ENCODE measurements at regions not wholly inside any gene's neighbourhood (a gene's known extent, or its start where the extent isn't known, plus 50 kb on each side); places are given as distances from the start of the nearest gene placed in this dataset.

GRCh38 chr19:32035626-32036025, 309.8 kb upstream of the ZNF507 start:
- Histone ChIP-seq H4K20me1 (ENCODE audit: insufficient read depth, low read length) (no peaks in the 10 kb centered on the region), H3K4me1 (ENCODE audit: low read length) (no peaks in the 10 kb centered on the region), H3K9ac (ENCODE audit: low read length) (no peak overlapping the region), H2AFZ (ENCODE audit: low read length) (no peak overlapping the region), H3K27ac (ENCODE audit: low read length) (no peak overlapping the region), H3K4me3 (ENCODE audit: low read length) (no peak overlapping the region), H3K9me2 (replicated peaks; ENCODE audit: insufficient read depth, low read length) (no peaks in the 10 kb centered on the region), H3F3A (ENCODE audit: insufficient read depth, low read length) (no peaks in the 10 kb centered on the region), H3K79me2 (ENCODE audit: low read length) (no peaks in the 10 kb centered on the region), H3K4me2 (ENCODE audit: low read depth, low read length) (no peak overlapping the region), H3K9me3 (replicated peaks; ENCODE audit: insufficient read depth, low read length) (no peaks in the 10 kb centered on the region), H3K27me3 (replicated peaks; ENCODE audit: insufficient read depth, low read length) (peaks cover 83% of the 10 kb centered on the region), H3K36me3 (replicated peaks; ENCODE audit: insufficient read depth, low read length) (no peaks in the 10 kb centered on the region)
- TF ChIP-seq EZH2phosphoT487 (IDR thresholded peaks at IDR 0.05; ENCODE audit: low read length) = no peak
- TF ChIP-seq EZH2 (optimal IDR thresholded peaks at IDR 0.05; ENCODE audit: low read depth, low read length) = no peak
- no peak for TF ChIP-seq CTCF (IDR thresholded peaks at IDR 0.05; ENCODE audit: low read length)
- no peak for DNase-seq

DNA sequence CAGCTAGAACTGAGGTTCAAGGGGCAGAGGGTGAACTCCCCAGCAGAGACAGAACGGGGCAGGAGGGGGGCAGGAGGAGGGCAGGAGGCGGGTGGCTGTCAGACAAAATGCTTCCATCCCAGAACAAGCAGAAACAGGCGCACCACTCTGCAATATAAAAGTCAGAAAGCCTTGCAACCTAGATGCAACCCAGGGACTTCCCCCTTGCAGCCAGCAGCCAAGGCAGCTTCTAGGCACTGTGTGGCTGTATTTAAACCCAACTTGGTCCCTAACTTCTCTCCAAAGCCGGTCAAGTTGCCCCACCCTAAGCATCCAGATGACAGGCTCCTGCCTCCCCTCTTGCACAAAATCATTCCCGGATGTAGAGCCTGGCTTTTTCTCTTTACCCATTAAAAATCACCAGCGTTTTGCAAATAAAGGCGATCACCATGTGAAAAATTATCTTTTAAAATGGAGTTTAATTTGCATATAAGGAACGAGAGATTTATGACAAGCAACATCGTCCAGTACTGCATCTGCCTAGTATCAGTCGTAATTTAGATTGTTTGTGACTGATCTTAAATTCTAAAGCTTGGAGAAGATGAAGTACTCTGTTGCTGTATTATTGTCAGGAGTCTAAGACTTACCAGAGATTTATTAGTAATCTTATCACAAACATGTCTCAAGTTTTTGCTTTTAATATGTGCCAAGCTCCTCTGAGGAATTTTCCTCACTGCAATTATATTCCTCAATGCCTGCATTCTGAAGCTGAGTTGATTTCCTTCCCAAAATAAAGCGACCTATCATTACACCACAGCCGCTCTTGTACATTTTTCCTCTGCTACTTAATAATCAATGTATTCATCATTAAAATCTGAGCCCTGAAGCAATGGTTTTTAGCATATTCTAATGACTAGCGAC, 307.1 kb upstream of the ZNF507 start:
- Histone ChIP-seq H3K36me3 (replicated peaks; ENCODE audit: insufficient read depth, low read length) (no peaks in the 10 kb centered on the region), H3K9me2 (replicated peaks; ENCODE audit: insufficient read depth, low read length) (no peaks in the 10 kb centered on the region), H3K9me3 (replicated peaks; ENCODE audit: insufficient read depth, low read length) (no peaks in the 10 kb centered on the region), H4K20me1 (ENCODE audit: insufficient read depth, low read length) (no peaks in the 10 kb centered on the region), H3K4me2 (ENCODE audit: low read depth, low read length) (no peak overlapping the region), H3K79me2 (ENCODE audit: low read length) (no peaks in the 10 kb centered on the region), H3F3A (ENCODE audit: insufficient read depth, low read length) (no peaks in the 10 kb centered on the region), H3K4me3 (ENCODE audit: low read length) (no peak overlapping the region), H3K9ac (ENCODE audit: low read length) (no peak overlapping the region), H3K4me1 (ENCODE audit: low read length) (no peaks in the 10 kb centered on the region), H3K27me3 (replicated peaks; ENCODE audit: insufficient read depth, low read length) (peaks cover 100% of the 10 kb centered on the region), H2AFZ (ENCODE audit: low read length) (no peak overlapping the region), H3K27ac (ENCODE audit: low read length) (no peak overlapping the region)
- TF ChIP-seq CTCF (IDR thresholded peaks at IDR 0.05; ENCODE audit: low read length) (no peak), EZH2phosphoT487 (IDR thresholded peaks at IDR 0.05; ENCODE audit: low read length) (no peak), EZH2 (optimal IDR thresholded peaks at IDR 0.05; ENCODE audit: low read depth, low read length) (no peak)
- DNase-seq = no peak

DNA sequence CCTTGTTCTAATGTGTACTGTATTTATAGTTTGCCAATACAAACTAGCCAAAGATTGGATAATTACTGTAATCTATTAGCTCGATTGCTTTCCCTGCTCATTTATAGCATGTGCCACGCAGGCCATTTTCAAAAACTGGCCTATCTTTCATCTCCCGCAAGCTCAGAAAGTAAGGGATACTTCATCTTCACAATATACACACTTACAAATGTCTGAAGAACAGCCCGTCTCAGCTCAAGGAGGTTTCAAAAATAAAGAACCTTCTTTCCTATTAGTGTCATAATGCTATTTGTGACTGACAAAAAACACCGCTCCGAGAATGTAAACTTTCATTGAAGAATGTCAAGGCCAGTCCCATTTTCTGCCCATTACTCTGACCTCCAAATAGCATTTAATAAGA, 306.4 kb upstream of the ZNF507 start:
- no peak overlapping the region for H3K4me3 ChIP-seq (ENCODE audit: low read length)
- H3K9me2 ChIP-seq (replicated peaks; ENCODE audit: insufficient read depth, low read length) = no peaks in the 10 kb centered on the region
- no peaks in the 10 kb centered on the region for H3K4me1 ChIP-seq (ENCODE audit: low read length)
- peaks cover 100% of the 10 kb centered on the region for H3K27me3 ChIP-seq (replicated peaks; ENCODE audit: insufficient read depth, low read length)
- no peak for TF ChIP-seq EZH2 (optimal IDR thresholded peaks at IDR 0.05; ENCODE audit: low read depth, low read length)
- TF ChIP-seq EZH2phosphoT487 (IDR thresholded peaks at IDR 0.05; ENCODE audit: low read length) = no peak
- no peak for TF ChIP-seq CTCF (IDR thresholded peaks at IDR 0.05; ENCODE audit: low read length)
- no peak overlapping the region for H3K4me2 ChIP-seq (ENCODE audit: low read depth, low read length)
- H3K9ac ChIP-seq (ENCODE audit: low read length) = no peak overlapping the region
- H3K27ac ChIP-seq (ENCODE audit: low read length) = no peak overlapping the region
- H2AFZ ChIP-seq (ENCODE audit: low read length) = no peak overlapping the region
- H3F3A ChIP-seq (ENCODE audit: insufficient read depth, low read length) = no peaks in the 10 kb centered on the region
- H3K36me3 ChIP-seq (replicated peaks; ENCODE audit: insufficient read depth, low read length) = no peaks in the 10 kb centered on the region
- no peaks in the 10 kb centered on the region for H3K9me3 ChIP-seq (replicated peaks; ENCODE audit: insufficient read depth, low read length)
- no peaks in the 10 kb centered on the region for H3K79me2 ChIP-seq (ENCODE audit: low read length)
- no peak for DNase-seq
- H4K20me1 ChIP-seq (ENCODE audit: insufficient read depth, low read length) = no peaks in the 10 kb centered on the region

Data from MM.1S (cell line).